Esophagus muscularis mucosa (tissue), 4 donors: ENCODE measurements at regions not wholly inside any gene's neighbourhood (a gene's known extent, or its start where the extent isn't known, plus 50 kb on each side); places are given as distances from the start of the nearest gene placed in this dataset.

Source experiments
- CTCF ChIP-seq, 3 experiments: fragments of 200-600 bp in 2 of 3; fragments of 450-650 bp in 1 of 3; sonication (generic) in 2 of 3; IDR thresholded peaks; one replicate each; pipeline ENCODE4 v1.5.1; 2017 to 2019; ENCODE audit warnings: antibody characterized with exemption in 3 of 3, mild to moderate bottlenecking in 2 of 3, moderate library complexity in 1 of 3
- EP300 ChIP-seq: sonication (generic); formaldehyde crosslinking; IDR thresholded peaks from one replicate; pipeline ENCODE4 v1.6.1; 2017; ENCODE audit warnings: antibody characterized with exemption
- POLR2AphosphoS5 ChIP-seq, 2 donors: sonication (generic); formaldehyde crosslinking; IDR thresholded peaks; one replicate each; pipeline ENCODE4 v1.6.1; 2017; ENCODE audit warnings: antibody characterized with exemption in 2 of 2

GRCh38 chr3:7973006-7973405, 528.6 kb upstream of the LMCD1 start:
- no peak for TF ChIP-seq CTCF (IDR thresholded peaks at IDR 0.05)
- TF ChIP-seq EP300, result no peak
- no peak for TF ChIP-seq POLR2AphosphoS5 (IDR thresholded peaks at IDR 0.05)
